GM21717 (cell line): ENCODE measurements at regions not wholly inside any gene's neighbourhood (a gene's known extent, or its start where the extent isn't known, plus 50 kb on each side); places are given as distances from the start of the nearest gene placed in this dataset.

Experiments used
- ATAC-seq: cut with Tn5 transposase; IDR thresholded peaks from one replicate; pipeline ENCODE4 v1.9.1; 2021; ENCODE audit warnings: mild to moderate bottlenecking, moderate library complexity; ENCODE audit not compliant: unreplicated experiment

GRCh38 chr17:74004056-74004455, 199.4 kb upstream of the RPL38 start:
- no peak for ATAC-seq

- no peak for ATAC-seq
These were observed 197.7 kb upstream of the RPL38 start for GRCh38 chr17:74005790-74006189.

- ATAC-seq = no peak
These were observed 197.1 kb upstream of the RPL38 start for GRCh38 chr17:74006371-74006770.

- ATAC-seq = no peak
These were observed 195.3 kb upstream of the RPL38 start for GRCh38 chr17:74008196-74008595.

- no peak for ATAC-seq
These were observed 194.3 kb upstream of the RPL38 start for GRCh38 chr17:74009056-74009625.

GRCh38 chr17:74010903-74011302, 192.6 kb upstream of the RPL38 start:
- ATAC-seq = no peak

GRCh38 chr17:74011966-74012365, 191.5 kb upstream of the RPL38 start:
- ATAC-seq = no peak

- ATAC-seq = no peak
These were observed 191.0 kb upstream of the RPL38 start for GRCh38 chr17:74012465-74012864.

GRCh38 chr17:74015316-74015715, 188.2 kb upstream of the RPL38 start:
- no peak for ATAC-seq

- no peak for ATAC-seq
These were observed 187.5 kb upstream of the RPL38 start for GRCh38 chr17:74015990-74016389.

GRCh38 chr17:74016461-74016860, 187.0 kb upstream of the RPL38 start:
- no peak for ATAC-seq

- no peak for ATAC-seq
These were observed 186.0 kb upstream of the RPL38 start for GRCh38 chr17:74017466-74017865.

GRCh38 chr17:74018115-74018514, 185.4 kb upstream of the RPL38 start:
- no peak for ATAC-seq

GRCh38 chr17:74019271-74019670, 184.2 kb upstream of the RPL38 start:
- ATAC-seq = no peak

- ATAC-seq = no peak
These were observed 183.6 kb upstream of the RPL38 start for GRCh38 chr17:74019860-74020259.

- ATAC-seq = no peak
These were observed 183.0 kb upstream of the RPL38 start for GRCh38 chr17:74020522-74020921.

GRCh38 chr17:74024871-74025531, 178.5 kb upstream of the RPL38 start:
- ATAC-seq = no peak

GRCh38 chr17:74027444-74027843, 176.0 kb upstream of the RPL38 start:
- ATAC-seq = no peak

- ATAC-seq = no peak
These were observed 174.9 kb upstream of the RPL38 start for GRCh38 chr17:74028354-74029116.

- no peak for ATAC-seq
These were observed 172.0 kb upstream of the RPL38 start for GRCh38 chr17:74031316-74032090.

- no peak for ATAC-seq
These were observed 171.3 kb upstream of the RPL38 start for GRCh38 chr17:74032222-74032621.
